ENCODE measurements at regions not wholly inside any gene's neighbourhood (a gene's known extent, or its start where the extent isn't known, plus 50 kb on each side); places are given as distances from the start of the nearest gene placed in this dataset.

GRCh38 chr16:59920054-59920453 is 1185.9 kb upstream of the GOT2 start:
- no peak for DNase-seq
- Mint-ChIP-seq H3K9me3 (peaks cover 10% of the 10 kb centered on the region), H3K4me1 (no peaks in the 10 kb centered on the region), H3K27me3 (no peaks in the 10 kb centered on the region), H3K4me3 (no peak overlapping the region), H3K27ac (no peak overlapping the region), H3K36me3 (ENCODE audit: low read depth) (no peaks in the 10 kb centered on the region)
- CTCF ChIA-PET: no interaction called here
- POLR2A ChIA-PET: no interaction called here

- Mint-ChIP-seq H3K4me1 (no peaks in the 10 kb centered on the region), H3K27ac (no peak overlapping the region), H3K36me3 (ENCODE audit: low read depth) (no peaks in the 10 kb centered on the region), H3K27me3 (no peaks in the 10 kb centered on the region), H3K9me3 (peaks cover 10% of the 10 kb centered on the region), H3K4me3 (no peak overlapping the region)
- CTCF ChIA-PET: no interaction called here
- POLR2A ChIA-PET: no interaction called here
- DNase-seq: no peak
These were observed 1179.5 kb upstream of the GOT2 start for GRCh38 chr16:59913666-59914065.

DNA sequence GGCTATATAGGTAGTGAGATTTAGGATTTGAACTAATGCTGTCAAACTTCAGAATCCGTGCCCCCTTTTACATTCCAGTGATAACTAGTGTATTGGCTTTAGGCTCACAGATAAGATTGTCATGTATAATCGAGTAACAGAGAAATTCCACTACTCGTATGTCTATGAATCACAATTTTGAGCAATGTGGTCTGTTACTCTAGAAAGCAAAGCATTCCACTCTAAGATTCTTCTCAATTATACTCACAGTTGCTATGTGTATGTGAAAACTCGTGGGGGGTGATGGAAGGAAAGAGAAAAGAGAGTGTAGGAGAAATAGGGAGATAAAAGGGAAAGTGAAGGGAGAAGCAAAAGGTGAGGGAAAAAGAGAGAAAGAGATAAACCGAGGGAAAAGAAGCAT is 1175.1 kb upstream of the GOT2 start:
- H3K4me1 Mint-ChIP-seq: no peaks in the 10 kb centered on the region

GRCh38 chr16:59907611-59908010 is 1173.5 kb upstream of the GOT2 start:
- CTCF ChIA-PET: no interaction called here
- POLR2A ChIA-PET: no interaction called here
- peaks cover 8% of the 10 kb centered on the region for H3K9me3 Mint-ChIP-seq
- H3K27ac Mint-ChIP-seq: no peak overlapping the region
- DNase-seq: no peak
- no peak overlapping the region for H3K4me3 Mint-ChIP-seq
- no peaks in the 10 kb centered on the region for H3K4me1 Mint-ChIP-seq
- H3K36me3 Mint-ChIP-seq (ENCODE audit: low read depth): no peaks in the 10 kb centered on the region
- no peaks in the 10 kb centered on the region for H3K27me3 Mint-ChIP-seq

More for the DNA sequence above, 1175.1 kb upstream of the GOT2 start:
- no peak overlapping the region for H3K4me3 Mint-ChIP-seq
- H3K27me3 Mint-ChIP-seq: no peaks in the 10 kb centered on the region
- peaks cover 10% of the 10 kb centered on the region for H3K9me3 Mint-ChIP-seq
- no peaks in the 10 kb centered on the region for H3K36me3 Mint-ChIP-seq (ENCODE audit: low read depth)
- no peak for DNase-seq
- CTCF ChIA-PET: no interaction called here
- no peak overlapping the region for H3K27ac Mint-ChIP-seq
- POLR2A ChIA-PET: no interaction called here

DNA sequence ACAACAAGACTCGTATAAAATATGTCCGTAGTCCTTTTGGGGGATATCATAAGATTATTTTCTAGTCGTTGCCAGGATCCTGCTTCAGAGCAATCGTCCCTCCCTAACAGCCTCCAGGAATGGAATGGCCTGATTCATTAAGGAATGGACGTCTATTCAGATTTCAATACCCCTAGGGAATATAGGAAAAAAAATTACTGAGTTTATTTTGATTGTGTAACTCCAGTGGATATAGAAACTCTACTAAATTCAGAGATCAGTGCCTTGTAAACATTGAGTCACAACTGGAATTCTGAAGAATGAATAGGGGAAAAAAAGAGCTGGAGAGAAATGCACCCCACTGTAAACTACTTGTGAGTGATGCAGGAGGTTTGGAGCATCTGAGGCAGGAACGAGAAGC is 1171.5 kb upstream of the GOT2 start:
- ChIA-PET POLR2A (no interaction called here), CTCF (no interaction called here)
- Mint-ChIP-seq H3K36me3 (ENCODE audit: low read depth) (no peaks in the 10 kb centered on the region), H3K9me3 (peaks cover 11% of the 10 kb centered on the region), H3K4me3 (no peak overlapping the region), H3K4me1 (no peaks in the 10 kb centered on the region), H3K27me3 (no peaks in the 10 kb centered on the region), H3K27ac (no peak overlapping the region)
- no peak for DNase-seq

DNA sequence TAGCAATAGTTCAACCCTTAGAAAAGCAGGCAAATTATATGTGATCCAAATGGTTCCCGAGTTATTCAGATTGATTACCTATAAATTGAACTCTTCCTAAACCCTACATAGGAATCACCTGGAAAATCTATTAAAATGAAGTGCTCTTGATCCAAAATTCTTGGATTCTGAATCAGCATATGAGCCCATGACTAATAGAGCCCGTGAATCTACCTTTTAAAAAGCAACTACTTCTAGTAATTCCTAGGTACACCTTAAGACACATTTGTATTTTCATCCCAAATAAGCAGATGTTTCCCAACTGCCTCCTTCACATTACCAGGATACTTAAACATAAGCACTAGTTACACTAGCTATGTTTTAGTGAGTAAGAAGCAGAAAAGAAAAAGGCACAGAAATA is 1171.0 kb upstream of the GOT2 start:
- peaks cover 9% of the 10 kb centered on the region for H3K9me3 Mint-ChIP-seq
- ChIA-PET CTCF (no interaction called here), POLR2A (no interaction called here)
- H3K4me1 Mint-ChIP-seq: no peaks in the 10 kb centered on the region
- no peak overlapping the region for H3K27ac Mint-ChIP-seq
- DNase-seq: no peak
- H3K36me3 Mint-ChIP-seq (ENCODE audit: low read depth): no peaks in the 10 kb centered on the region
- H3K4me3 Mint-ChIP-seq: no peak overlapping the region
- no peaks in the 10 kb centered on the region for H3K27me3 Mint-ChIP-seq

- Mint-ChIP-seq H3K27ac (no peak overlapping the region), H3K27me3 (no peaks in the 10 kb centered on the region), H3K4me1 (no peaks in the 10 kb centered on the region), H3K4me3 (no peak overlapping the region), H3K36me3 (ENCODE audit: low read depth) (no peaks in the 10 kb centered on the region), H3K9me3 (peaks cover 13% of the 10 kb centered on the region)
- no peak for DNase-seq
- CTCF ChIA-PET: no interaction called here
- POLR2A ChIA-PET: no interaction called here
These were observed 1165.8 kb upstream of the GOT2 start for GRCh38 chr16:59899940-59900339.

GRCh38 chr16:59892376-59892775 is 1158.3 kb upstream of the GOT2 start:
- peaks cover 29% of the 10 kb centered on the region for H3K9me3 Mint-ChIP-seq
- CTCF ChIA-PET: no interaction called here
- no peak overlapping the region for H3K27ac Mint-ChIP-seq
- no peak overlapping the region for H3K4me3 Mint-ChIP-seq
- POLR2A ChIA-PET: no interaction called here
- no peaks in the 10 kb centered on the region for H3K4me1 Mint-ChIP-seq
- H3K27me3 Mint-ChIP-seq: no peaks in the 10 kb centered on the region
- no peaks in the 10 kb centered on the region for H3K36me3 Mint-ChIP-seq (ENCODE audit: low read depth)
- no peak for DNase-seq

DNA sequence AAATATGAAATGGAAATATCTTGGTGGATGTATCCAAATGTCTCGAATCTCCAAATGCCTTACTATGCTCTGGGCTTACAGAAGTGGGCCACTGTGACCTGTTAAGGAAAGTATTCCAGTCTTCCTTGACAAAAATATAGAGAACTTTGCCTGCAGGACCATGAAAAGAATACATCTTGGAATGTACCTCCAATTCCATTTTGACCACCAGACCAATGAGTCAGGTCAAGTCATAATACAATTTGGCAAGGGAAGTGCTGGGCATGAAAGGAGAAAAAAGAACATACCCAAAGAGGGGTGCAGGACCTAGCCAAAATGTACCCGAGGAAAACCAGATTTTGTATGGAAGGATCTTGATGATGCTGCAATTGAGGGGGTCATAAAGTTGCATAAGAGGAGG is 1153.7 kb upstream of the GOT2 start:
- Mint-ChIP-seq H3K36me3 (ENCODE audit: low read depth) (no peaks in the 10 kb centered on the region), H3K4me3 (no peak overlapping the region), H3K27me3 (no peaks in the 10 kb centered on the region), H3K4me1 (no peaks in the 10 kb centered on the region), H3K9me3 (peaks cover 25% of the 10 kb centered on the region), H3K27ac (no peak overlapping the region)
- DNase-seq: no peak
- ChIA-PET POLR2A (no interaction called here), CTCF (no interaction called here)

DNA sequence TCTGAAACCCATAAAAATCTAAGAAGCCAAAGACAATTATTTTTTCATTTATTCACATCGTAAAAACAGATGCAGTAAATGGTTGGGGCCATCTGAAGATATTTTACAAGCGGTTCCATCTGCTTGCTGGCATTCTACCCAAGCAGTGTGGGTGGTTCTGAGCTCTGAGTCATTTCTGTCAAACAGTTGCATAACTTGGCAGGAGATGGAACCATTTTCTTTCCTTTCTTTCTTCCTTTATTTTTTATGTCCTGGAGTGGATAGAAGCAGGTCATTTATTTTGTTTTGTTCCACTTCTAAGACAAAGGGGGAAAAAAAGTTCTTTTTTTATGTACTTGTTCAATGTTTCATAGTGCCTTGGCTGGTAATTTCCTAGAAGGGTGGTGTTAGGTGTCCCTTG is 1151.9 kb upstream of the GOT2 start:
- Mint-ChIP-seq H3K27me3 (no peaks in the 10 kb centered on the region), H3K4me1 (no peaks in the 10 kb centered on the region), H3K4me3 (no peak overlapping the region), H3K36me3 (ENCODE audit: low read depth) (no peaks in the 10 kb centered on the region), H3K9me3 (peaks cover 29% of the 10 kb centered on the region), H3K27ac (no peak overlapping the region)
- no peak for DNase-seq
- CTCF ChIA-PET: no interaction called here
- POLR2A ChIA-PET: no interaction called here

- ChIA-PET CTCF (no interaction called here), POLR2A (no interaction called here)
- no peak for DNase-seq
- Mint-ChIP-seq H3K27me3 (no peaks in the 10 kb centered on the region), H3K9me3 (peaks cover 14% of the 10 kb centered on the region), H3K36me3 (ENCODE audit: low read depth) (no peaks in the 10 kb centered on the region), H3K27ac (no peak overlapping the region), H3K4me3 (no peak overlapping the region), H3K4me1 (no peaks in the 10 kb centered on the region)
These were observed 1147.3 kb upstream of the GOT2 start for GRCh38 chr16:59881376-59881775.

- H3K27ac Mint-ChIP-seq: no peak overlapping the region
- peaks cover 12% of the 10 kb centered on the region for H3K9me3 Mint-ChIP-seq
- CTCF ChIA-PET: no interaction called here
- no peak overlapping the region for H3K4me3 Mint-ChIP-seq
- DNase-seq: no peak
- no peaks in the 10 kb centered on the region for H3K27me3 Mint-ChIP-seq
- H3K36me3 Mint-ChIP-seq (ENCODE audit: low read depth): no peaks in the 10 kb centered on the region
- H3K4me1 Mint-ChIP-seq: no peaks in the 10 kb centered on the region
- POLR2A ChIA-PET: no interaction called here
These were observed 1146.5 kb upstream of the GOT2 start for GRCh38 chr16:59880611-59881010.

GRCh38 chr16:59878999-59879398 is 1144.9 kb upstream of the GOT2 start:
- POLR2A ChIA-PET: no interaction called here
- Mint-ChIP-seq H3K27ac (no peak overlapping the region), H3K36me3 (ENCODE audit: low read depth) (no peaks in the 10 kb centered on the region), H3K9me3 (peaks cover 12% of the 10 kb centered on the region), H3K4me3 (no peak overlapping the region), H3K27me3 (no peaks in the 10 kb centered on the region), H3K4me1 (no peaks in the 10 kb centered on the region)
- CTCF ChIA-PET: no interaction called here
- no peak for DNase-seq

GRCh38 chr16:59878479-59878878 is 1144.4 kb upstream of the GOT2 start:
- H3K27me3 Mint-ChIP-seq: no peaks in the 10 kb centered on the region
- H3K27ac Mint-ChIP-seq: no peak overlapping the region
- CTCF ChIA-PET: no interaction called here
- no peaks in the 10 kb centered on the region for H3K4me1 Mint-ChIP-seq
- H3K4me3 Mint-ChIP-seq: no peak overlapping the region
- H3K36me3 Mint-ChIP-seq (ENCODE audit: low read depth): no peaks in the 10 kb centered on the region
- no peak for DNase-seq
- POLR2A ChIA-PET: no interaction called here
- peaks cover 16% of the 10 kb centered on the region for H3K9me3 Mint-ChIP-seq

DNA sequence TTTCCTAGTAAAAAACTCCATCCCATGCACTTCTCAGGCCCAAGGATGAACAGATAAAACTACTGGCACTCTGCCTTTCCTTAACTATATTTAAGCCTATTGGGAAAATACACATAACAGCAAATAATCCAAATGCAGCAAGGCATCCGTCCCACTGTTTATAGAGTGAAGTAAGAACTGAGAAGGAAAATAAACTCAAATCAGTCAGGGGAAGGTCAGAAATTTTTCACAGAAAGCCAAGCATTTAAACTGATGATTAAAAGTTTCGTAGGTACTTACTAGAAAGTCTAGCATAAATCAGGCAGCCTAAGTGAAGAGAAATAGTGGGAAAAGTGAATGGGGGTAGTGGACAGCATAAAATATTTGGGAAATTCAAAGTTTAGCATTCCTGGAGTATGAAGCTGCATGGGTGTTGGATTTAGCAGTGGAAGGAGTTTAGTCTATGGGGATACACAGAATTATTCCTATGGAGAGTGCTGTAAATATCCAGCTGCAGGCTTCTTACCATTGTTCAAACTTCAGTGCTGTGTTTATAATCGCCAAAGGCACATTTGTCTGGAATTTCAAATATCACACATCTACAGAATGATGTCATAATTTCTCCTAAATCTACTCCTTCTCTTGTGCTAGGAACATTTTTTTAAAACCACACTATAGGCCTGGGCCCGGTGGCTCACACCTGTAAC is 1131.0 kb upstream of the GOT2 start:
- no peak for DNase-seq
- CTCF ChIA-PET: no interaction called here

More for the DNA sequence above, 1131.0 kb upstream of the GOT2 start:
- H3K36me3 Mint-ChIP-seq (ENCODE audit: low read depth): no peaks in the 10 kb centered on the region
- POLR2A ChIA-PET: no interaction called here
- no peaks in the 10 kb centered on the region for H3K27me3 Mint-ChIP-seq
- H3K4me3 Mint-ChIP-seq: no peak overlapping the region
- peaks cover 31% of the 10 kb centered on the region for H3K9me3 Mint-ChIP-seq
- H3K4me1 Mint-ChIP-seq: no peaks in the 10 kb centered on the region
- no peak overlapping the region for H3K27ac Mint-ChIP-seq

Data from activated CD4-positive, alpha-beta memory T cell treated with anti-CD3 and anti-CD28 coated beads, Interleukin-2, amount 10 ng/mL, durations not matched to agents 7 days and 5 days (primary cell).